ENCODE measurements at regions not wholly inside any gene's neighbourhood (a gene's known extent, or its start where the extent isn't known, plus 50 kb on each side); places are given as distances from the start of the nearest gene placed in this dataset.

GRCh38 chr7:96562966-96563365 lies 146.7 kb downstream of the SEM1 start:
- TF ChIP-seq CTCF (IDR thresholded peaks at IDR 0.05; ENCODE audit: low read depth, low read length) (no peak), EZH2phosphoT487 (IDR thresholded peaks at IDR 0.05; ENCODE audit: low read depth) (no peak)
